Right lobe of liver (tissue), 6 donors: ENCODE measurements at regions not wholly inside any gene's neighbourhood (a gene's known extent, or its start where the extent isn't known, plus 50 kb on each side); places are given as distances from the start of the nearest gene placed in this dataset.
"Not testable (repeated sequence)": the region's sequence is repeated elsewhere in the genome, so short reads cannot be mapped to it uniquely, and the experiment has no call there.

Experiments
- ATAC-seq, 4 donors: fragments of 200-7000 bp; cut with Tn5 transposase; one replicate each; pipeline ENCODE4 v1.9.1; 2020; ENCODE audit warnings: mild to moderate bottlenecking in 4 of 4, moderate library complexity in 4 of 4
- DNase-seq, 3 donors: peaks; one replicate each; pipeline ENCODE4 v3.0.0-alpha.2; 2020
- H3K27ac ChIP-seq, 3 donors: fragments of 200-600 bp; one replicate each; pipeline ENCODE4 v1.8.0; 2022
- H3K27me3 ChIP-seq, 2 donors: fragments of 200-600 bp; one replicate each; pipeline ENCODE4 v1.8.0; 2022
- H3K36me3 ChIP-seq, 4 donors: fragments of 200-600 bp; sonication (generic) in 1 of 4; one replicate each; pipeline versions ENCODE4 v1.5.1 to v1.8.0; 2017 to 2022; ENCODE audit warnings: control low read depth in 1 of 4
- H3K4me1 ChIP-seq, 4 donors: fragments of 200-600 bp; sonication (generic) in 1 of 4; one replicate each; pipeline versions ENCODE4 v1.5.1 to v1.8.0; 2017 to 2022; ENCODE audit warnings: control low read depth in 1 of 4
- H3K4me3 ChIP-seq, 3 donors: fragments of 200-600 bp; one replicate each; pipeline ENCODE4 v1.8.0; 2022
- H3K9me3 ChIP-seq, 4 donors: fragments of 200-600 bp; sonication (generic) in 1 of 4; one replicate each; pipeline versions ENCODE4 v1.5.1 to v1.8.0; 2017 to 2022; ENCODE audit warnings: control low read depth in 1 of 4
- POLR2A ChIP-seq: fragments of 450-650 bp; IDR thresholded peaks from one replicate; pipeline ENCODE4 v1.6.1; 2017; ENCODE audit warnings: antibody characterized with exemption, mild to moderate bottlenecking
- WGBS: methylation state at CpG from one replicate; pipeline ENCODE4 v1.1.6; 2018; ENCODE audit warnings: low coverage, low lambda C conversion rate; ENCODE audit not compliant: insufficient coverage; ENCODE audit errors: missing lambda C conversion rate; 5-methylcytosine and 5-hydroxymethylcytosine counted together
- intact Hi-C, 2 donors: fragments of 100-400 bp; cut with DNase I; formaldehyde crosslinking; loops; one replicate each; pipeline versions ENCODE4 v1.11.2 to v1.14.1; 2022
- TF ChIP-seq, protein P1 (sequence below), 4 donors: fragments of 200-600 bp in 3 of 4; fragments of 450-650 bp in 1 of 4; IDR thresholded peaks; one replicate each; pipeline versions ENCODE4 v1.5.1 to v1.8.0; 2016 to 2022; ENCODE audit warnings: antibody characterized with exemption in 4 of 4, mild to moderate bottlenecking in 2 of 4
- donor health status: DM: no; HTN: yes; CAD: no.
- donor health status: DM: no; HTN: no; CAD: no.
- donor health status: DM: no; HTN: no; CAD: no.
- donor health status: DM: no; HTN: yes; CAD: no.
- donor health status: DM: no; HTN: yes; CAD: no.

DNA sequence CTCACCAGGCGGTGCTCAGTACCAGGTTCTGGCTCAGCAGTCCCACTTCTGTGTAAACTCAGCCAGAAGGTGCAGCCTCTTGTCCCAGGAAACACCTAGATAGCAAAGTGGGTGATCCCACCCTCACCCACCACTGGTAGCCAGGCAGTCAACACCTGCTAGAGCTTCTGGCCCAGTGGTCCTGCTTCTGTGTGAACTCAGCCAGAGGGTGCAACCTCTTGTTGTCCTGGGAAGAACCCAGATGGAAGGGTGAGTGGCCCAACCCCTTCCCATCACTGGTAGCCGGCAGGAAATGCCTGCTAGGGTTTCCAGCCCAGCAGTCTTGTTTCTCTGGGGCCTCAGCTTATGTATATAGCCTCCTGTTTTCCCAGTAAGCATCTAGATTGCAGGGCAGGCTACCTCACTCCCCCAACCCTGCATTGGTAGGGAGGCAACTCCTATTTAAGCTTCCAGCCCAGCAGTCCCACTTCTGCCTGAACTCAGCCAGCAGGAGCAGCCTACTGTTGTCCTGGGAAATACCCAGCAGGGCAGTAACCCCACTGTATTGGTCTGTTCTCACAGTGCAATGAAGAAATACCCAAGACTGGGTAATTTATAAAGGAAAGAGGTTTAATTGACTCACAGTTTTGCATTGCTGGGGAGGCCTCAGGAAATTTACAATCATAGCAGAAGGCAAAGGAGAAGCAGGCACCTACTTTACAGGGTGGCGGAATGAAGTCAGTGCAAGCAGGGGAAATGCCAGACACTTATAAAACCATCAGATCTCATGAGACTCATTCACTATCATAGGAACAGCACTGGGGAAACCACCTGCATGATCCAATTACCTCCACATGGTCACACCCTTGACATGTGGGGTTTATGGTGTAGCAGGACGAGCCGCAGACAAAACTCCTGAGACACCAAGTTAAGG lies 110.6 kb downstream of the DTWD1 start:
- Histone ChIP-seq H3K9me3 (no peaks in the 10 kb centered on the region), H3K4me3 (no peak overlapping the region), H3K36me3 (no peaks in the 10 kb centered on the region), H3K27me3 (no peaks in the 10 kb centered on the region), H3K27ac (no peak overlapping the region), H3K4me1 (peaks cover 0 to 5% (median 0%) of the 10 kb centered on the region in 4 donors)
- WGBS, result 84% methylated on average over 3 of the region's 5 CpGs
- intact Hi-C loops, result no loop called here
- TF ChIP-seq, protein P1, sequence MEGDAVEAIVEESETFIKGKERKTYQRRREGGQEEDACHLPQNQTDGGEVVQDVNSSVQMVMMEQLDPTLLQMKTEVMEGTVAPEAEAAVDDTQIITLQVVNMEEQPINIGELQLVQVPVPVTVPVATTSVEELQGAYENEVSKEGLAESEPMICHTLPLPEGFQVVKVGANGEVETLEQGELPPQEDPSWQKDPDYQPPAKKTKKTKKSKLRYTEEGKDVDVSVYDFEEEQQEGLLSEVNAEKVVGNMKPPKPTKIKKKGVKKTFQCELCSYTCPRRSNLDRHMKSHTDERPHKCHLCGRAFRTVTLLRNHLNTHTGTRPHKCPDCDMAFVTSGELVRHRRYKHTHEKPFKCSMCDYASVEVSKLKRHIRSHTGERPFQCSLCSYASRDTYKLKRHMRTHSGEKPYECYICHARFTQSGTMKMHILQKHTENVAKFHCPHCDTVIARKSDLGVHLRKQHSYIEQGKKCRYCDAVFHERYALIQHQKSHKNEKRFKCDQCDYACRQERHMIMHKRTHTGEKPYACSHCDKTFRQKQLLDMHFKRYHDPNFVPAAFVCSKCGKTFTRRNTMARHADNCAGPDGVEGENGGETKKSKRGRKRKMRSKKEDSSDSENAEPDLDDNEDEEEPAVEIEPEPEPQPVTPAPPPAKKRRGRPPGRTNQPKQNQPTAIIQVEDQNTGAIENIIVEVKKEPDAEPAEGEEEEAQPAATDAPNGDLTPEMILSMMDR (IDR thresholded peaks at IDR 0.05), result no peak
- TF ChIP-seq POLR2A, result no peak
- peak in 3 of 4 donors; percentile 21 to 29 (median 22) for ATAC-seq
- no peak for DNase-seq

DNA sequence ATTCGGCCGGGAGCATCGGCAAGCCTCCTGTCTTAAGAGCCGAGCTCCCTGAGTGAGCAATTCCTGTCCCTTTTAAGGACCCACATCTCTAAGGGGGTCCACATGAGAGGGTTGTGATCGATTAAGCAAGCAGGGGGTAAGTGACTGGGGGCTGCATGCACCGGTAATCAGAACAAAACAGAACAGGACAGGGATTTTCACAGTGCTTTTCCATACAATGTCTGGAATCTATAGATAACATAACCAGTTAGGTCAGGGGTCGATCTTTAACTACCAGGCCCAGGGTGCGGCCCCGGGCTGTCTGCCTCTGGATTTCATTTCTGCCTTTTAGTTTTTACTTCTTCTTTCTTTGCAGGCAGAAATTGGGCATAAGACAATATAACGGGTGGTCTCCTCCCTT lies 111.3 kb downstream of the DTWD1 start:
- H3K27me3 ChIP-seq, H3K4me3 ChIP-seq, DNase-seq, H3K4me1 ChIP-seq, H3K9me3 ChIP-seq, H3K36me3 ChIP-seq, H3K27ac ChIP-seq, ATAC-seq, intact Hi-C loops: not testable (repeated sequence)
- 74% methylated on average over 7 of the region's 10 CpGs for WGBS

DNA sequence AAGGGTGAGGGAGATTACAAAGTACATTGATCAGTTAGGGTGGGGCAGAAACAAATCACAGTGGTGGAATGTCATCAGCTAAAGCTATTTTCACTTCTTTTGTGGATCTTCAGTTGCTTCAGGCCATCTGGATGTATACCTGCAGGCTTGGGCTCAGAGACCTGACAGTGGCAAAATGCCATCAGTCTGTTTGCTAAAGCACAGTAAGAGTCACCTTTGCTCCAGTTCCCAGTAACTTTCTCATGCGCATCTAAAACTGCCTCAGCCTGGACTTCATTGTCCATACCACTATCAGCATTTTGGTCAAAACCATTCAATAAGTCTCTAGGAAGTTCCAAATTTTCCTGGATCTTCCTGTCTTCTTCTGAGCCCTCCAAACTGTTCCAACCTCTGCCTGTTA lies 113.2 kb downstream of the DTWD1 start:
- H3K9me3 ChIP-seq, H3K4me1 ChIP-seq, intact Hi-C loops, H3K4me3 ChIP-seq, H3K36me3 ChIP-seq, H3K27ac ChIP-seq, H3K27me3 ChIP-seq: not testable (repeated sequence)
- peak in 2 of 3 donors; percentile 46 to 70 for DNase-seq
- WGBS, result 29% methylated on average over 1 of the region's 1 CpG
- ATAC-seq, result peak; percentile 75 to 96 (median 84)

DNA sequence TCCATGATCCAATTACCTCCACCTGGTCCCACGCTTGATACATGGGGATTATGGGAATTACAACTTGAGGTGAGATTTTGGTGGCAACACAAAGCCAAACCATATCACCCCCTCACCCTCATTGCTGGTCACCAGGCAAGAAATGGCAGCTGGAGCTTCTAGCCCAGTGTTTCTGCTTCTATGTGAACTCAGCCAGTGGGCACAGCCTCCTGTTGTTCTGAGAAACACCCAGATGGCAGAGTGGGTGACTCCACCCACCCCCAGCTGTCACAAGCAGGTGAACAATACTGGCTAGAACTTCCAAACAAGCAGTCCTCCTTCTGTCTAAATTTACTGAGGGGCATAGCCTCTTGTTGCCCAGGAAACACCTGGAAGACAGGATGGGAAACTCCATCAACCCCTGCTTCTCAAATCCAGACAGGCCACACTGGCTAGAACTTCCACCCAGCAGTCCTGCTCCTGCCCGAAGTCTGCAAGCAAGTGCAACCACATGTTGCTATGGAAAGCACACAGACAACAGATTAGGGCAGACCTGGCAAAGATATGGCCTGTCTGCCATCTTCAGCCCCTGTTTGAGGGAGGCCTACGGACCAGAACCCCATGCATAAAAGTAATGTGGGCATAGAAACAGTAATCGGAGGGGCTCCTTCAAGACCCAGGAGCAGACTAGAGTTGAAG lies 114.1 kb downstream of the DTWD1 start:
- no peaks in the 10 kb centered on the region for H3K9me3 ChIP-seq
- H3K27me3 ChIP-seq, result no peaks in the 10 kb centered on the region
- 100% methylated on average over 2 of the region's 4 CpGs for WGBS
- intact Hi-C loops, result no loop called here
- peaks cover 0 to 5% (median 0%) of the 10 kb centered on the region in 4 donors for H3K4me1 ChIP-seq
- no peak overlapping the region for H3K4me3 ChIP-seq
- H3K36me3 ChIP-seq, result no peaks in the 10 kb centered on the region
- TF ChIP-seq, protein P1 (IDR thresholded peaks at IDR 0.05), result no peak
- no peak for TF ChIP-seq POLR2A
- DNase-seq, result no peak
- ATAC-seq, result no peak
- no peak overlapping the region for H3K27ac ChIP-seq

DNA sequence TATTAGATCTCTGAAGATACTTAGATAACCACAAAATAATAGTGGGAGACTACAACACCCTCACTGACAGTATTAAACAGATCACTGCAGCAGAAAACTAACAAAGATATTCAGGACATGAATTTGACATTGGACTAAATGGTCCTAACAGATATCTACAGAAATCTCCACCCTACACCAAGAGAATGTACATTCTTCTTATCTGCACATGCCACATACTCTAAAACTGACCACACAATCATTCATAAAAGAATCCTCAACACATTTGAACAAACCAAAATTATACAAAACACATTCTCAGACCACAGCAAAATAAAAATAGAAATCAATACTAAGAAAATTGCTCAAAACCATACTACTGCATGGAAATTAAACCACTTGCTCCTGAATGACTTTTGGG lies 116.3 kb downstream of the DTWD1 start:
- TF ChIP-seq, protein P1 (IDR thresholded peaks at IDR 0.05), result no peak
- TF ChIP-seq POLR2A, result no peak
- H3K27me3 ChIP-seq, result no peaks in the 10 kb centered on the region
- no peaks in the 10 kb centered on the region for H3K36me3 ChIP-seq
- ATAC-seq (no peak), DNase-seq (no peak)
- intact Hi-C loops, result no loop called here
- H3K4me3 ChIP-seq, result no peak overlapping the region
- H3K9me3 ChIP-seq, result no peaks in the 10 kb centered on the region
- H3K27ac ChIP-seq, result no peak overlapping the region
- peaks cover 0 to 5% (median 0%) of the 10 kb centered on the region in 4 donors for H3K4me1 ChIP-seq
